Breast epithelium (tissue), 3 donors: ENCODE measurements at regions not wholly inside any gene's neighbourhood (a gene's known extent, or its start where the extent isn't known, plus 50 kb on each side); places are given as distances from the start of the nearest gene placed in this dataset.

ENCODE experiments used
- CTCF ChIP-seq, 3 donors: fragments of 450-650 bp; IDR thresholded peaks; one replicate each; pipeline ENCODE4 v1.5.1; 2016 to 2017; ENCODE audit warnings: antibody characterized with exemption in 3 of 3, mild to moderate bottlenecking in 3 of 3, moderate library complexity in 3 of 3
- POLR2A ChIP-seq: fragments of 450-650 bp; IDR thresholded peaks from one replicate; pipeline ENCODE4 v1.6.1; 2016; ENCODE audit warnings: antibody characterized with exemption, mild to moderate bottlenecking, moderate library complexity
- POLR2AphosphoS5 ChIP-seq, 3 donors: sonication (generic); formaldehyde crosslinking; IDR thresholded peaks; one replicate each; pipeline ENCODE4 v1.6.1; 2017; ENCODE audit warnings: antibody characterized with exemption in 3 of 3

GRCh38 chr7:109479388-109479787 is 909.7 kb downstream of the DNAJB9 start:
- TF ChIP-seq CTCF (IDR thresholded peaks at IDR 0.05) (no peak), POLR2A (no peak), POLR2AphosphoS5 (IDR thresholded peaks at IDR 0.05) (no peak)
